CD14-positive monocyte (primary cell): ENCODE measurements at regions not wholly inside any gene's neighbourhood (a gene's known extent, or its start where the extent isn't known, plus 50 kb on each side); places are given as distances from the start of the nearest gene placed in this dataset.

ENCODE experiments used
- DNase-seq, 3 donors: peaks; one replicate each; pipeline ENCODE4 v3.0.0-alpha.2; 2011 to 2022
- H2AFZ ChIP-seq: 2 replicates; pipeline ENCODE4 v1.6.0; 2012; ENCODE audit warnings: mild to moderate bottlenecking, low read depth, low read length, inconsistent platforms; ENCODE audit not compliant: insufficient read depth, poor library complexity, severe bottlenecking
- H3K27ac ChIP-seq, 2 donors: 1 replicate in 1 of 2; 2 replicates in 1 of 2; pipeline ENCODE4 v1.5.1; 2012 to 2013; ENCODE audit warnings: low read length in 2 of 2, control low read depth in 1 of 2, inconsistent platforms in 1 of 2, low read depth in 1 of 2, mild to moderate bottlenecking in 1 of 2
- H3K27me3 ChIP-seq, 2 donors: one replicate each; pipeline versions ENCODE4 v1.6.0 to v1.6.1; 2011 to 2013; ENCODE audit warnings: low read length in 2 of 2; ENCODE audit not compliant: control insufficient read depth in 2 of 2, insufficient read depth in 2 of 2
- H3K36me3 ChIP-seq, 2 donors: replicated peaks in 1 of 2; 1 replicate in 1 of 2; 2 replicates in 1 of 2; pipeline versions ENCODE4 v1.5.1 to v1.6.1; 2012 to 2013; ENCODE audit warnings: low read length in 2 of 2, control low read depth in 1 of 2, inconsistent platforms in 1 of 2, mild to moderate bottlenecking in 1 of 2; ENCODE audit not compliant: insufficient read depth in 2 of 2, control insufficient read depth in 1 of 2
- H3K4me1 ChIP-seq, 2 donors: 1 replicate in 1 of 2; 2 replicates in 1 of 2; pipeline versions ENCODE4 v1.5.1 to v1.6.1; 2012 to 2013; ENCODE audit warnings: low read length in 2 of 2, control low read depth in 1 of 2, inconsistent platforms in 1 of 2, mild to moderate bottlenecking in 1 of 2, moderate library complexity in 1 of 2; ENCODE audit not compliant: insufficient read depth in 2 of 2, control insufficient read depth in 1 of 2
- H3K4me2 ChIP-seq: replicated peaks from 2 replicates; pipeline ENCODE3; 2012; ENCODE audit warnings: low read length, moderate library complexity, mild to moderate bottlenecking; ENCODE audit not compliant: poor library complexity, severe bottlenecking; ENCODE audit errors: extremely low read depth
- H3K4me3 ChIP-seq, 3 experiments: fragments of 200-600 bp in 1 of 3; sonication (generic) in 1 of 3; replicated peaks in 1 of 3; 1 replicate in 2 of 3; 2 replicates in 1 of 3; pipeline ENCODE4 v1.5.1; 2011 to 2013; ENCODE audit warnings: low read length in 3 of 3, mild to moderate bottlenecking in 3 of 3, control low read depth in 2 of 3, low read depth in 2 of 3, inconsistent platforms in 1 of 3, moderate library complexity in 1 of 3
- H3K79me2 ChIP-seq: 2 replicates; pipeline ENCODE4 v1.6.0; 2012; ENCODE audit warnings: mild to moderate bottlenecking, control low read depth, inconsistent platforms, low read length, moderate library complexity; ENCODE audit not compliant: insufficient read depth
- H3K9ac ChIP-seq: 2 replicates; pipeline ENCODE4 v1.6.0; 2017; ENCODE audit warnings: low read length, mild to moderate bottlenecking; ENCODE audit not compliant: insufficient read depth, poor library complexity, severe bottlenecking
- H3K9me3 ChIP-seq, 2 donors: replicated peaks in 1 of 2; 1 replicate in 1 of 2; 2 replicates in 1 of 2; pipeline versions ENCODE4 v1.5.1 to v1.6.1; 2012 to 2013; ENCODE audit warnings: low read length in 2 of 2, control low read depth in 1 of 2; ENCODE audit not compliant: control insufficient read depth in 1 of 2, insufficient read depth in 1 of 2
- H4K20me1 ChIP-seq: 2 replicates; pipeline ENCODE4 v1.6.0; 2012; ENCODE audit warnings: mild to moderate bottlenecking, low read length, control low read depth, moderate library complexity; ENCODE audit not compliant: insufficient read depth
- H3K27ac Mint-ChIP-seq, 7 donors: one replicate each; pipeline ENCODE4 v1.8.0; 2020; ENCODE audit warnings: mild to moderate bottlenecking in 7 of 7, mixed read lengths in 7 of 7, moderate library complexity in 6 of 7, inconsistent platforms in 2 of 7
- H3K27me3 Mint-ChIP-seq, 3 donors: one replicate each; pipeline ENCODE4 v1.8.0; 2021 to 2022; ENCODE audit warnings: low read depth in 3 of 3, mild to moderate bottlenecking in 3 of 3, mixed read lengths in 3 of 3, moderate library complexity in 3 of 3, inconsistent platforms in 1 of 3
- H3K36me3 Mint-ChIP-seq, 2 donors: one replicate each; pipeline ENCODE4 v1.8.0; 2020; ENCODE audit warnings: mixed read lengths in 2 of 2, inconsistent platforms in 1 of 2, mild to moderate bottlenecking in 1 of 2
- H3K4me1 Mint-ChIP-seq: one replicate; pipeline ENCODE4 v1.8.0; 2020; ENCODE audit warnings: mild to moderate bottlenecking, mixed read lengths
- H3K4me3 Mint-ChIP-seq, 2 donors: one replicate each; pipeline ENCODE4 v1.8.0; 2020; ENCODE audit warnings: mild to moderate bottlenecking in 2 of 2, mixed read lengths in 2 of 2, moderate library complexity in 1 of 2
- H3K9me3 Mint-ChIP-seq, 7 donors: one replicate each; pipeline ENCODE4 v1.8.0; 2020 to 2022; ENCODE audit warnings: mixed read lengths in 7 of 7, mild to moderate bottlenecking in 6 of 7, moderate library complexity in 6 of 7, inconsistent platforms in 2 of 7
- CTCF ChIP-seq: fragments of 200-600 bp; IDR thresholded peaks from one replicate; pipeline ENCODE4 v1.8.0; 2022; ENCODE audit warnings: antibody characterized with exemption, mild to moderate bottlenecking
- WGBS: methylation state at CpG from one replicate; pipeline ENCODE4 v1.1.5; 2013; ENCODE audit warnings: missing lambda C conversion rate; ENCODE audit not compliant: insufficient coverage; 5-methylcytosine and 5-hydroxymethylcytosine counted together
- intact Hi-C, 2 donors: fragments of 100-400 bp; cut with micrococcal nuclease; formaldehyde crosslinking; loops; one replicate each; pipeline versions ENCODE4 v1.15.0 to v1.15.1; 2023

- no peak for TF ChIP-seq CTCF
- no peaks in the 10 kb centered on the region for H3K79me2 ChIP-seq
- H3K4me2 ChIP-seq, result no peak overlapping the region
- no peak for DNase-seq
- intact Hi-C loops, result no loop called here
- H3K9ac ChIP-seq, result no peak overlapping the region
- Mint-ChIP-seq H3K9me3 (peaks cover 0 to 3% (median 0%) of the 10 kb centered on the region in 7 donors), H3K36me3 (no peaks in the 10 kb centered on the region), H3K27ac (no peak overlapping the region), H3K4me1 (no peaks in the 10 kb centered on the region), H3K27me3 (no peaks in the 10 kb centered on the region), H3K4me3 (no peak overlapping the region)
- WGBS, result no CpG with 5 or more reads among the region's 2 CpGs
- H3K4me1 ChIP-seq, result no peaks in the 10 kb centered on the region
- H4K20me1 ChIP-seq, result no peaks in the 10 kb centered on the region
- no peaks in the 10 kb centered on the region for H3K9me3 ChIP-seq
- H3K4me3 ChIP-seq, result no peak overlapping the region
- H3K27me3 ChIP-seq, result no peaks in the 10 kb centered on the region
- H3K27ac ChIP-seq, result no peak overlapping the region
- H2AFZ ChIP-seq, result no peak overlapping the region
- no peaks in the 10 kb centered on the region for H3K36me3 ChIP-seq
These were observed 1108.4 kb upstream of the PCDH20 start for GRCh38 chr13:62524061-62524460.

GRCh38 chr13:62512194-62513141 lies 1096.8 kb upstream of the PCDH20 start:
- peaks cover 6% of the 10 kb centered on the region for H3K4me1 Mint-ChIP-seq
- Histone ChIP-seq H4K20me1 (no peaks in the 10 kb centered on the region), H3K27ac (no peak overlapping the region), H3K9ac (no peak overlapping the region), H3K27me3 (no peaks in the 10 kb centered on the region), H3K36me3 (no peaks in the 10 kb centered on the region), H3K4me2 (no peak overlapping the region), H3K79me2 (no peaks in the 10 kb centered on the region), H3K4me3 (no peak overlapping the region), H2AFZ (no peak overlapping the region), H3K9me3 (no peaks in the 10 kb centered on the region), H3K4me1 (no peaks in the 10 kb centered on the region)
- peaks cover 0 to 2% (median 2%) of the 10 kb centered on the region in 3 donors for H3K27me3 Mint-ChIP-seq
- DNase-seq, result peak in 1 of 3 donors; percentile 2
- intact Hi-C loops, result no loop called here
- no peak overlapping the region for H3K27ac Mint-ChIP-seq
- H3K9me3 Mint-ChIP-seq, result peaks cover 0 to 3% (median 0%) of the 10 kb centered on the region in 7 donors
- no peak overlapping the region for H3K4me3 Mint-ChIP-seq
- TF ChIP-seq CTCF, result peak; percentile 29
- no peaks in the 10 kb centered on the region for H3K36me3 Mint-ChIP-seq
- WGBS, result 4% methylated on average over 5 of the region's 7 CpGs
